GM23338 (cell line): ENCODE measurements at regions not wholly inside any gene's neighbourhood (a gene's known extent, or its start where the extent isn't known, plus 50 kb on each side); places are given as distances from the start of the nearest gene placed in this dataset.

Experiments
- ATAC-seq: fragments of 200-7000 bp; cut with Tn5 transposase; 3 replicates; pipeline ENCODE4 v1.9.1; 2020
- DNase-seq: peaks from one replicate; pipeline ENCODE4 v3.0.0-alpha.2; 2015; ENCODE audit warnings: low spot score
- H2AFZ ChIP-seq: fragments of 200-600 bp; sonication (generic); 2 replicates; pipeline ENCODE4 v1.8.0; 2016; ENCODE audit warnings: antibody characterized with exemption, mild to moderate bottlenecking, moderate library complexity
- H3F3A ChIP-seq: fragments of 200-600 bp; sonication (generic); replicated peaks from 2 replicates; pipeline ENCODE4 v1.8.0; 2017; ENCODE audit warnings: antibody characterized with exemption, mixed run types, low read depth
- H3K27ac ChIP-seq: fragments of 200-600 bp; sonication (generic); 2 replicates; pipeline ENCODE4 v1.6.1; 2016; ENCODE audit warnings: low read depth
- H3K27me3 ChIP-seq: fragments of 200-600 bp; sonication (generic); 2 replicates; pipeline ENCODE4 v1.8.0; 2016; ENCODE audit warnings: mild to moderate bottlenecking, mixed run types, moderate library complexity; ENCODE audit not compliant: insufficient read depth
- H3K36me3 ChIP-seq: fragments of 200-600 bp; sonication (generic); 2 replicates; pipeline ENCODE4 v1.8.0; 2016; ENCODE audit warnings: mild to moderate bottlenecking; ENCODE audit not compliant: insufficient read depth
- H3K4me1 ChIP-seq: fragments of 200-600 bp; sonication (generic); 2 replicates; pipeline ENCODE4 v1.8.0; 2016; ENCODE audit warnings: mild to moderate bottlenecking, moderate library complexity; ENCODE audit not compliant: insufficient read depth
- H3K4me2 ChIP-seq: fragments of 200-600 bp; sonication (generic); 2 replicates; pipeline ENCODE4 v1.7.1; 2017; ENCODE audit warnings: mixed run types
- H3K4me3 ChIP-seq: fragments of 200-600 bp; sonication (generic); 2 replicates; pipeline ENCODE4 v1.6.1; 2016; ENCODE audit warnings: mixed run types
- H3K79me2 ChIP-seq: fragments of 200-600 bp; sonication (generic); replicated peaks from 2 replicates; pipeline ENCODE4 v1.8.0; 2017; ENCODE audit warnings: mild to moderate bottlenecking; ENCODE audit not compliant: insufficient read depth
- H3K9me2 ChIP-seq: fragments of 200-600 bp; sonication (generic); 2 replicates; pipeline ENCODE4 v1.8.0; 2017; ENCODE audit not compliant: insufficient read depth
- H4K20me1 ChIP-seq: fragments of 200-600 bp; sonication (generic); replicated peaks from 2 replicates; pipeline ENCODE4 v1.8.0; 2017; ENCODE audit warnings: mild to moderate bottlenecking; ENCODE audit not compliant: insufficient read depth
- H3K27ac Mint-ChIP-seq: 2 replicates; pipeline ENCODE4 v1.8.0; 2020; ENCODE audit warnings: inconsistent platforms, mild to moderate bottlenecking, moderate library complexity, mixed read lengths
- H3K27me3 Mint-ChIP-seq: 3 replicates; pipeline ENCODE4 v1.8.0; 2022; ENCODE audit warnings: low read depth, mild to moderate bottlenecking, moderate library complexity, mixed read lengths, inconsistent platforms; ENCODE audit not compliant: insufficient read depth, poor library complexity
- H3K36me3 Mint-ChIP-seq: 3 replicates; pipeline ENCODE4 v1.8.0; 2021; ENCODE audit warnings: low read depth, mild to moderate bottlenecking, inconsistent platforms, moderate library complexity, mixed read lengths
- H3K4me1 Mint-ChIP-seq: 3 replicates; pipeline ENCODE4 v1.8.0; 2020; ENCODE audit warnings: mild to moderate bottlenecking, inconsistent platforms, mixed read lengths
- H3K4me3 Mint-ChIP-seq: 3 replicates; pipeline ENCODE4 v1.8.0; 2021; ENCODE audit warnings: moderate library complexity, mild to moderate bottlenecking, inconsistent platforms, mixed read lengths
- H3K9me3 Mint-ChIP-seq: 3 replicates; pipeline ENCODE4 v1.8.0; 2020; ENCODE audit warnings: moderate library complexity, mild to moderate bottlenecking, inconsistent platforms, mixed read lengths
- CREB1 ChIP-seq: fragments of 250-450 bp; sonication (Bioruptor Pico); IDR thresholded peaks from 2 replicates; pipeline ENCODE4 v1.5.0; 2020; ENCODE audit warnings: low read depth, mild to moderate bottlenecking, moderate library complexity
- CTCF ChIP-seq, 2 experiments: fragments of 200-600 bp in 1 of 2; sonication (generic) in 1 of 2; conservative IDR thresholded peaks; 2 replicates each; pipeline versions ENCODE4 v1.5.1 to v1.6.1; 2016 to 2017; ENCODE audit warnings: antibody characterized with exemption in 2 of 2, low read depth in 2 of 2, mild to moderate bottlenecking in 2 of 2, moderate library complexity in 1 of 2
- ETS1 ChIP-seq: IDR thresholded peaks from 2 replicates; pipeline ENCODE4 v1.6.1; 2016; ENCODE audit warnings: antibody characterized with exemption
- EZH2 ChIP-seq: fragments of 200-600 bp; sonication (generic); IDR thresholded peaks from one replicate; pipeline ENCODE4 v1.8.0; 2017; ENCODE audit warnings: antibody characterized with exemption, mild to moderate bottlenecking, low read depth; ENCODE audit not compliant: unreplicated experiment
- EZH2phosphoT487 ChIP-seq: fragments of 200-600 bp; sonication (generic); IDR thresholded peaks from one replicate; pipeline ENCODE4 v1.8.1; 2018; ENCODE audit warnings: antibody characterized with exemption; ENCODE audit not compliant: unreplicated experiment
- JUNB ChIP-seq: IDR thresholded peaks from one replicate; pipeline ENCODE4 v1.6.1; 2016; ENCODE audit warnings: antibody characterized with exemption; ENCODE audit not compliant: unreplicated experiment
- NANOG ChIP-seq: IDR thresholded peaks from 2 replicates; pipeline ENCODE4 v1.6.1; 2016; ENCODE audit warnings: antibody characterized with exemption, borderline replicate concordance
- POLR2AphosphoS5 ChIP-seq: IDR thresholded peaks from 2 replicates; pipeline ENCODE4 v1.6.1; 2016; ENCODE audit warnings: antibody characterized with exemption, low read depth
- REST ChIP-seq: IDR thresholded peaks from one replicate; pipeline ENCODE4 v1.6.1; 2018; ENCODE audit warnings: antibody characterized with exemption; ENCODE audit not compliant: unreplicated experiment
- STAT1 ChIP-seq: IDR thresholded peaks from one replicate; pipeline ENCODE4 v1.6.1; 2016; ENCODE audit warnings: antibody characterized with exemption; ENCODE audit not compliant: unreplicated experiment
- ZNF114 ChIP-seq: fragments of 250-450 bp; sonication (Bioruptor Pico); IDR thresholded peaks from 2 replicates; pipeline ENCODE4 v1.5.0; 2020; ENCODE audit warnings: mild to moderate bottlenecking, moderate library complexity
- ZNF331 ChIP-seq: fragments of 250-450 bp; sonication (Bioruptor Pico); IDR thresholded peaks from 2 replicates; pipeline ENCODE4 v1.5.0; 2020; ENCODE audit warnings: low read depth, mild to moderate bottlenecking, moderate library complexity
- TF ChIP-seq, protein P1 (sequence below): fragments of 250-450 bp; sonication (Bioruptor Pico); IDR thresholded peaks from 2 replicates; pipeline ENCODE4 v1.5.0; 2020; ENCODE audit warnings: mild to moderate bottlenecking, moderate library complexity

DNA sequence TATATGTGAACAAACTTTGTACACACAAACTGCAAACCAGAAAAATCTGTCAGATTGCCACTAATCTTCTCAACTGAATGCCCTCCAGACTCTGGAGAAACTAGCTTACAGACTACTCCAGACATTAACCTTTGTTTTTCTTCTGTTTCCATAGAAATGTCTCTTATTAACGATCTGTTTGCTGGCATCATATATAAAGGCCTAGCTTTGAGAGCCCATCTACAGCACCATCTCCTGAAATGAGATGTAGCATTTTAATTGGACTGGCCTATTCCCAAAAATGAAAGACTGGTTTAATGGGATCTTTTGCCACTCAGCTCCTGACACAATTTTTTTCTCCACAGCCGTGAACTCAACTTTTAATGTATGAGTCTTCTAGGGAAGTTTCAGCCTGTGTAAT lies 266.0 kb upstream of the IL1RAPL1 start:
- no peak overlapping the region for H3K27ac Mint-ChIP-seq
- Histone ChIP-seq H2AFZ (no peak overlapping the region), H3K27me3 (peaks cover 44% of the 10 kb centered on the region), H3K4me1 (peaks cover 36% of the 10 kb centered on the region), H3K27ac (no peak overlapping the region), H3K4me3 (no peak overlapping the region), H4K20me1 (no peaks in the 10 kb centered on the region), H3F3A (no peaks in the 10 kb centered on the region), H3K9me2 (no peaks in the 10 kb centered on the region), H3K79me2 (no peaks in the 10 kb centered on the region), H3K4me2 (no peak overlapping the region), H3K36me3 (no peaks in the 10 kb centered on the region)
- no peaks in the 10 kb centered on the region; the same call in 2 of the 3 replicates for H3K9me3 Mint-ChIP-seq
- H3K36me3 Mint-ChIP-seq = no peaks in the 10 kb centered on the region; the same call in 2 of the 3 replicates
- DNase-seq (no peak), ATAC-seq (no peak)
- peaks cover 44% of the 10 kb centered on the region for H3K4me1 Mint-ChIP-seq
- H3K27me3 Mint-ChIP-seq = peaks cover 16% of the 10 kb centered on the region
- H3K4me3 Mint-ChIP-seq = no peak overlapping the region
- no peak for TF ChIP-seq EZH2phosphoT487
- TF ChIP-seq CTCF (conservative IDR thresholded peaks at IDR 0.05; ENCODE audit: low read depth in 2 of 2) = no peak
- TF ChIP-seq CREB1 = no peak
- TF ChIP-seq REST = no peak
- TF ChIP-seq, protein P1, sequence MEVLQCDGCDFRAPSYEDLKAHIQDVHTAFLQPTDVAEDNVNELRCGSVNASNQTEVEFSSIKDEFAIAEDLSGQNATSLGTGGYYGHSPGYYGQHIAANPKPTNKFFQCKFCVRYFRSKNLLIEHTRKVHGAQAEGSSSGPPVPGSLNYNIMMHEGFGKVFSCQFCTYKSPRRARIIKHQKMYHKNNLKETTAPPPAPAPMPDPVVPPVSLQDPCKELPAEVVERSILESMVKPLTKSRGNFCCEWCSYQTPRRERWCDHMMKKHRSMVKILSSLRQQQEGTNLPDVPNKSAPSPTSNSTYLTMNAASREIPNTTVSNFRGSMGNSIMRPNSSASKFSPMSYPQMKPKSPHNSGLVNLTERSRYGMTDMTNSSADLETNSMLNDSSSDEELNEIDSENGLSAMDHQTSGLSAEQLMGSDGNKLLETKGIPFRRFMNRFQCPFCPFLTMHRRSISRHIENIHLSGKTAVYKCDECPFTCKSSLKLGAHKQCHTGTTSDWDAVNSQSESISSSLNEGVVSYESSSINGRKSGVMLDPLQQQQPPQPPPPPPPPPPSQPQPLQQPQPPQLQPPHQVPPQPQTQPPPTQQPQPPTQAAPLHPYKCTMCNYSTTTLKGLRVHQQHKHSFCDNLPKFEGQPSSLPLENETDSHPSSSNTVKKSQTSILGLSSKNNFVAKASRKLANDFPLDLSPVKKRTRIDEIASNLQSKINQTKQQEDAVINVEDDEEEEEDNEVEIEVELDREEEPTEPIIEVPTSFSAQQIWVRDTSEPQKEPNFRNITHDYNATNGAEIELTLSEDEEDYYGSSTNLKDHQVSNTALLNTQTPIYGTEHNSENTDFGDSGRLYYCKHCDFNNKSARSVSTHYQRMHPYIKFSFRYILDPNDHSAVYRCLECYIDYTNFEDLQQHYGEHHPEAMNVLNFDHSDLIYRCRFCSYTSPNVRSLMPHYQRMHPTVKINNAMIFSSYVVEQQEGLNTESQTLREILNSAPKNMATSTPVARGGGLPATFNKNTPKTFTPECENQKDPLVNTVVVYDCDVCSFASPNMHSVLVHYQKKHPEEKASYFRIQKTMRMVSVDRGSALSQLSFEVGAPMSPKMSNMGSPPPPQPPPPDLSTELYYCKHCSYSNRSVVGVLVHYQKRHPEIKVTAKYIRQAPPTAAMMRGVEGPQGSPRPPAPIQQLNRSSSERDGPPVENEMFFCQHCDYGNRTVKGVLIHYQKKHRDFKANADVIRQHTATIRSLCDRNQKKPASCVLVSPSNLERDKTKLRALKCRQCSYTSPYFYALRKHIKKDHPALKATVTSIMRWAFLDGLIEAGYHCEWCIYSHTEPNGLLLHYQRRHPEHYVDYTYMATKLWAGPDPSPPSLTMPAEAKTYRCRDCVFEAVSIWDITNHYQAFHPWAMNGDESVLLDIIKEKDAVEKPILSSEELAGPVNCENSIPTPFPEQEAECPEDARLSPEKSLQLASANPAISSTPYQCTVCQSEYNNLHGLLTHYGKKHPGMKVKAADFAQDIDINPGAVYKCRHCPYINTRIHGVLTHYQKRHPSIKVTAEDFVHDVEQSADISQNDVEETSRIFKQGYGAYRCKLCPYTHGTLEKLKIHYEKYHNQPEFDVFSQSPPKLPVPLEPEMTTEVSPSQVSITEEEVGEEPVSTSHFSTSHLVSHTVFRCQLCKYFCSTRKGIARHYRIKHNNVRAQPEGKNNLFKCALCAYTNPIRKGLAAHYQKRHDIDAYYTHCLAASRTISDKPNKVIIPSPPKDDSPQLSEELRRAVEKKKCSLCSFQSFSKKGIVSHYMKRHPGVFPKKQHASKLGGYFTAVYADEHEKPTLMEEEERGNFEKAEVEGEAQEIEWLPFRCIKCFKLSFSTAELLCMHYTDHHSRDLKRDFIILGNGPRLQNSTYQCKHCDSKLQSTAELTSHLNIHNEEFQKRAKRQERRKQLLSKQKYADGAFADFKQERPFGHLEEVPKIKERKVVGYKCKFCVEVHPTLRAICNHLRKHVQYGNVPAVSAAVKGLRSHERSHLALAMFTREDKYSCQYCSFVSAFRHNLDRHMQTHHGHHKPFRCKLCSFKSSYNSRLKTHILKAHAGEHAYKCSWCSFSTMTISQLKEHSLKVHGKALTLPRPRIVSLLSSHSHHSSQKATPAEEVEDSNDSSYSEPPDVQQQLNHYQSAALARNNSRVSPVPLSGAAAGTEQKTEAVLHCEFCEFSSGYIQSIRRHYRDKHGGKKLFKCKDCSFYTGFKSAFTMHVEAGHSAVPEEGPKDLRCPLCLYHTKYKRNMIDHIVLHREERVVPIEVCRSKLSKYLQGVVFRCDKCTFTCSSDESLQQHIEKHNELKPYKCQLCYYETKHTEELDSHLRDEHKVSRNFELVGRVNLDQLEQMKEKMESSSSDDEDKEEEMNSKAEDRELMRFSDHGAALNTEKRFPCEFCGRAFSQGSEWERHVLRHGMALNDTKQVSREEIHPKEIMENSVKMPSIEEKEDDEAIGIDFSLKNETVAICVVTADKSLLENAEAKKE = no peak
- no peak for TF ChIP-seq NANOG
- TF ChIP-seq EZH2 = no peak
- no peak for TF ChIP-seq STAT1
- TF ChIP-seq ZNF114 = no peak
- TF ChIP-seq JUNB = no peak
- TF ChIP-seq ETS1 = no peak
- no peak for TF ChIP-seq ZNF331
- no peak for TF ChIP-seq POLR2AphosphoS5
